Loucy (cell line): ENCODE measurements at regions not wholly inside any gene's neighbourhood (a gene's known extent, or its start where the extent isn't known, plus 50 kb on each side); places are given as distances from the start of the nearest gene placed in this dataset.

Experiments used
- EZH2phosphoT487 ChIP-seq: fragments of 200-600 bp; IDR thresholded peaks from 2 replicates; pipeline ENCODE4 v1.6.1; 2018; ENCODE audit warnings: antibody characterized with exemption, mild to moderate bottlenecking, moderate library complexity, borderline replicate concordance
- TF ChIP-seq, protein P1 (sequence below): fragments of 200-600 bp; sonication (generic); conservative IDR thresholded peaks from 2 replicates; pipeline ENCODE4 v1.5.1; 2014; ENCODE audit warnings: mild to moderate bottlenecking, antibody characterized with exemption, low read length

DNA sequence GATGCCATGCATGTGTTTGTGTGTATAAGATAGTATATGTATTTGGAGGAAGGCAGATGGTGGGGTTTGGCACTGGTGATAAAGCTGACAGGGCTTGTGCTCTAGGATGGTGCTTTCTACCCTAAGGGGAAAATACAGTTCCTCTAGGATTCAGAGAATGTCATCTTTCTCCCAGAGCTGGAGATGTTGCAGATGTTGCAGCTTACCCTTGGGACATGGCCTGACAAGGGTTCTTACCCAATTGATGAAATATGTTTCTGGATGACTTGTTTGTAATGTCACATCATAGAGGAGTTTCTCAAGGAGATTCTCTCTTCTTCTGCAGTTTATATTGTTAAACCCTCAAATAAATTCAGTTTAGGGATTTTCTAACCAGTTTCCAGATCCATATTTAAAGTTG lies 52.5 kb upstream of the PITX2 start:
- TF ChIP-seq, protein P1, sequence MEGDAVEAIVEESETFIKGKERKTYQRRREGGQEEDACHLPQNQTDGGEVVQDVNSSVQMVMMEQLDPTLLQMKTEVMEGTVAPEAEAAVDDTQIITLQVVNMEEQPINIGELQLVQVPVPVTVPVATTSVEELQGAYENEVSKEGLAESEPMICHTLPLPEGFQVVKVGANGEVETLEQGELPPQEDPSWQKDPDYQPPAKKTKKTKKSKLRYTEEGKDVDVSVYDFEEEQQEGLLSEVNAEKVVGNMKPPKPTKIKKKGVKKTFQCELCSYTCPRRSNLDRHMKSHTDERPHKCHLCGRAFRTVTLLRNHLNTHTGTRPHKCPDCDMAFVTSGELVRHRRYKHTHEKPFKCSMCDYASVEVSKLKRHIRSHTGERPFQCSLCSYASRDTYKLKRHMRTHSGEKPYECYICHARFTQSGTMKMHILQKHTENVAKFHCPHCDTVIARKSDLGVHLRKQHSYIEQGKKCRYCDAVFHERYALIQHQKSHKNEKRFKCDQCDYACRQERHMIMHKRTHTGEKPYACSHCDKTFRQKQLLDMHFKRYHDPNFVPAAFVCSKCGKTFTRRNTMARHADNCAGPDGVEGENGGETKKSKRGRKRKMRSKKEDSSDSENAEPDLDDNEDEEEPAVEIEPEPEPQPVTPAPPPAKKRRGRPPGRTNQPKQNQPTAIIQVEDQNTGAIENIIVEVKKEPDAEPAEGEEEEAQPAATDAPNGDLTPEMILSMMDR, result no peak
- no peak for TF ChIP-seq EZH2phosphoT487
